Peyer's patch (tissue), 4 donors: ENCODE measurements at regions not wholly inside any gene's neighbourhood (a gene's known extent, or its start where the extent isn't known, plus 50 kb on each side); places are given as distances from the start of the nearest gene placed in this dataset.

Experiments used
- DNase-seq, 3 donors: peaks; one replicate each; pipeline ENCODE4 v3.0.0-alpha.2; 2017 to 2019
- H3K27ac ChIP-seq, 4 donors: fragments of 200-600 bp; sonication (generic); one replicate each; pipeline ENCODE4 v1.5.1; 2016 to 2019
- H3K27me3 ChIP-seq, 2 donors: fragments of 200-600 bp; sonication (generic); one replicate each; pipeline ENCODE4 v1.5.1; 2019
- H3K36me3 ChIP-seq, 3 donors: fragments of 200-600 bp; sonication (generic); one replicate each; pipeline ENCODE4 v1.5.1; 2016 to 2019
- H3K4me1 ChIP-seq, 4 donors: fragments of 200-600 bp; sonication (generic); one replicate each; pipeline ENCODE4 v1.5.1; 2016 to 2019
- H3K4me3 ChIP-seq, 4 donors: fragments of 200-600 bp; sonication (generic); 1 replicate in 3 of 4; 2 replicates in 1 of 4; pipeline ENCODE4 v1.5.1; 2016 to 2019; ENCODE audit warnings: mild to moderate bottlenecking in 1 of 4
- H3K9me3 ChIP-seq, 4 donors: fragments of 200-600 bp; sonication (generic); one replicate each; pipeline ENCODE4 v1.5.1; 2016 to 2019; ENCODE audit warnings: mild to moderate bottlenecking in 1 of 4
- CTCF ChIP-seq, 6 experiments: fragments of 450-650 bp in 4 of 6; fragments of 200-600 bp in 2 of 6; sonication (generic) in 1 of 6; IDR thresholded peaks; one replicate each; pipeline ENCODE4 v1.5.1; 2017 to 2019; ENCODE audit warnings: antibody characterized with exemption in 6 of 6, mild to moderate bottlenecking in 3 of 6, moderate library complexity in 1 of 6
- POLR2A ChIP-seq, 2 donors: fragments of 450-650 bp; IDR thresholded peaks; one replicate each; pipeline ENCODE4 v1.5.1; 2017; ENCODE audit warnings: antibody characterized with exemption in 2 of 2, mild to moderate bottlenecking in 2 of 2, moderate library complexity in 2 of 2

- no peaks in the 10 kb centered on the region for H3K9me3 ChIP-seq
- H3K4me3 ChIP-seq: no peak overlapping the region
- H3K36me3 ChIP-seq: no peaks in the 10 kb centered on the region
- TF ChIP-seq POLR2A (IDR thresholded peaks at IDR 0.05) (no peak), CTCF (IDR thresholded peaks at IDR 0.05) (no peak)
- no peaks in the 10 kb centered on the region for H3K4me1 ChIP-seq
- DNase-seq: no peak
- no peaks in the 10 kb centered on the region for H3K27me3 ChIP-seq
- H3K27ac ChIP-seq: no peak overlapping the region
Observed at GRCh38 chr5:124948754-124949275, 202.4 kb upstream of the ZNF608 start.

GRCh38 chr5:124949862-124950261, 203.4 kb upstream of the ZNF608 start:
- no peaks in the 10 kb centered on the region for H3K9me3 ChIP-seq
- no peaks in the 10 kb centered on the region for H3K27me3 ChIP-seq
- H3K4me1 ChIP-seq: no peaks in the 10 kb centered on the region
- no peaks in the 10 kb centered on the region for H3K36me3 ChIP-seq
- TF ChIP-seq POLR2A (IDR thresholded peaks at IDR 0.05) (no peak), CTCF (IDR thresholded peaks at IDR 0.05) (no peak)
- no peak overlapping the region for H3K27ac ChIP-seq
- DNase-seq: no peak
- H3K4me3 ChIP-seq: no peak overlapping the region

- no peaks in the 10 kb centered on the region for H3K9me3 ChIP-seq
- no peaks in the 10 kb centered on the region for H3K27me3 ChIP-seq
- H3K4me1 ChIP-seq: no peaks in the 10 kb centered on the region
- H3K27ac ChIP-seq: peak overlapping the region in 1 of 4 donors; percentile 46
- no peaks in the 10 kb centered on the region for H3K36me3 ChIP-seq
- H3K4me3 ChIP-seq: no peak overlapping the region
- no peak for DNase-seq
- no peak for TF ChIP-seq POLR2A (IDR thresholded peaks at IDR 0.05)
- TF ChIP-seq CTCF (IDR thresholded peaks at IDR 0.05): no peak
Observed at GRCh38 chr5:124951105-124951504, 204.7 kb upstream of the ZNF608 start.

GRCh38 chr5:124951661-124952060, 205.2 kb upstream of the ZNF608 start:
- peak overlapping the region in 2 of 4 donors; percentile 21 to 46 for H3K27ac ChIP-seq
- no peaks in the 10 kb centered on the region for H3K27me3 ChIP-seq
- H3K9me3 ChIP-seq: no peaks in the 10 kb centered on the region
- H3K36me3 ChIP-seq: no peaks in the 10 kb centered on the region
- no peak overlapping the region for H3K4me3 ChIP-seq
- no peak for TF ChIP-seq CTCF (IDR thresholded peaks at IDR 0.05)
- no peak for TF ChIP-seq POLR2A (IDR thresholded peaks at IDR 0.05)
- no peaks in the 10 kb centered on the region for H3K4me1 ChIP-seq
- DNase-seq: peak in 2 of 3 donors; percentile 42 to 56

GRCh38 chr5:124952079-124952478, 205.6 kb upstream of the ZNF608 start:
- no peaks in the 10 kb centered on the region for H3K36me3 ChIP-seq
- DNase-seq: peak in 2 of 3 donors; percentile 69 to 79
- H3K27me3 ChIP-seq: no peaks in the 10 kb centered on the region
- H3K4me1 ChIP-seq: no peaks in the 10 kb centered on the region
- no peak overlapping the region for H3K4me3 ChIP-seq
- TF ChIP-seq POLR2A (IDR thresholded peaks at IDR 0.05): no peak
- TF ChIP-seq CTCF (IDR thresholded peaks at IDR 0.05): no peak
- H3K9me3 ChIP-seq: no peaks in the 10 kb centered on the region
- H3K27ac ChIP-seq: peak overlapping the region in 2 of 4 donors; percentile 21 to 46

GRCh38 chr5:124952566-124952965, 206.1 kb upstream of the ZNF608 start:
- TF ChIP-seq POLR2A (IDR thresholded peaks at IDR 0.05): no peak
- no peak for TF ChIP-seq CTCF (IDR thresholded peaks at IDR 0.05)
- peak overlapping the region in 1 of 4 donors; percentile 21 for H3K27ac ChIP-seq
- H3K4me3 ChIP-seq: no peak overlapping the region

More at GRCh38 chr5:124952566-124952965, 206.1 kb upstream of the ZNF608 start:
- no peak for DNase-seq
- Histone ChIP-seq H3K36me3 (no peaks in the 10 kb centered on the region), H3K9me3 (no peaks in the 10 kb centered on the region), H3K27me3 (no peaks in the 10 kb centered on the region), H3K4me1 (no peaks in the 10 kb centered on the region)
